SW 1271 (cell line): ENCODE measurements at regions not wholly inside any gene's neighbourhood (a gene's known extent, or its start where the extent isn't known, plus 50 kb on each side); places are given as distances from the start of the nearest gene placed in this dataset.
A peak's percentile ranks its signal among the peaks of the same experiment; 100 is the strongest.

Experiments
- DNase-seq, 2 experiments: peaks; one replicate each; lab custom pipeline; 2025; lab: John Stamatoyannopoulos, UW

GRCh38 chr15:66832664-66833063 lies 130.6 kb downstream of the SMAD6 start:
- no peak for DNase-seq

- no peak for DNase-seq
These were observed 131.3 kb downstream of the SMAD6 start for GRCh38 chr15:66833371-66833770.

- DNase-seq = no peak
These were observed 131.8 kb downstream of the SMAD6 start for GRCh38 chr15:66833803-66834202.

GRCh38 chr15:66834881-66835878 lies 133.1 kb downstream of the SMAD6 start:
- no peak for DNase-seq

- no peak for DNase-seq
These were observed 134.4 kb downstream of the SMAD6 start for GRCh38 chr15:66836231-66837030.

GRCh38 chr15:66838202-66838601 lies 136.2 kb downstream of the SMAD6 start:
- no peak for DNase-seq

GRCh38 chr15:66838671-66839239 lies 136.7 kb downstream of the SMAD6 start:
- peak in 1 of 2 experiments; percentile 73 for DNase-seq

- no peak for DNase-seq
These were observed 137.6 kb downstream of the SMAD6 start for GRCh38 chr15:66839506-66840112.

GRCh38 chr15:66840615-66841390 lies 138.8 kb downstream of the SMAD6 start:
- peak in 1 of 2 experiments; percentile 19 for DNase-seq

GRCh38 chr15:66841953-66842681 lies 140.1 kb downstream of the SMAD6 start:
- DNase-seq = peak in 1 of 2 experiments; percentile 47

- peak; percentile 24 to 52 for DNase-seq
These were observed 140.8 kb downstream of the SMAD6 start for GRCh38 chr15:66842710-66843441.

GRCh38 chr15:66843581-66843980 lies 141.5 kb downstream of the SMAD6 start:
- DNase-seq = no peak

- no peak for DNase-seq
These were observed 142.2 kb downstream of the SMAD6 start for GRCh38 chr15:66844041-66844746.

- no peak for DNase-seq
These were observed 142.7 kb downstream of the SMAD6 start for GRCh38 chr15:66844747-66845145.

GRCh38 chr15:66845266-66845785 lies 143.3 kb downstream of the SMAD6 start:
- DNase-seq = no peak

GRCh38 chr15:66846031-66846430 lies 144.0 kb downstream of the SMAD6 start:
- no peak for DNase-seq

GRCh38 chr15:66846811-66847210 lies 144.8 kb downstream of the SMAD6 start:
- no peak for DNase-seq

GRCh38 chr15:66847565-66847991 lies 145.5 kb downstream of the SMAD6 start:
- no peak for DNase-seq

- DNase-seq = no peak
These were observed 146.1 kb downstream of the SMAD6 start for GRCh38 chr15:66848116-66848515.
